ENCODE measurements at regions not wholly inside any gene's neighbourhood (a gene's known extent, or its start where the extent isn't known, plus 50 kb on each side); places are given as distances from the start of the nearest gene placed in this dataset.

DNA sequence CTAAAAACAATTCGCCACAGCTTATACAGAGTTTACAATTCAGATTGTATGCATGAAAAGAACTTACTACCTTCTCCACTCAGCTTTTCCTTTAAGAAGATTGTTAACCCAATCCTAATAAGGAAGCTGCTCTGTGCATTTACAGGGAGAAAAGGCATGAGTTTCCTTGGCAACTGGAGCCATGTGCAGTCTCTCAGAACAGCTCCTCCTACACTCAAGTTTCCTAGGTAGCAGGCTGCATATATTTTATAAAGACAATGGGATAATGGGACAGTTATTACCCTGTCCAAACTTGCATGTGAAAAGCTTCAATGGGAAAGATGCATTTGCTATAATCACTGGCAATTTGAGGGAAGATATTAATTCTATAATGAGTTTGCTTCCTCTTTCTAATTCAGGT lies 125.5 kb upstream of the TRPC4 start:
- no peaks in the 10 kb centered on the region for H3K36me3 ChIP-seq (ENCODE audit: control insufficient read depth, insufficient read depth, low read length)
- CTCF ChIA-PET, result no interaction called here

More for the DNA sequence above, 125.5 kb upstream of the TRPC4 start:
- Histone ChIP-seq H4K91ac (ENCODE audit: insufficient read depth, low read depth, low read length) (no peak overlapping the region), H3K4me1 (ENCODE audit: control insufficient read depth, insufficient read depth, low read length) (no peaks in the 10 kb centered on the region), H2AK5ac (ENCODE audit: low read depth, low read length) (no peak overlapping the region), H2AFZ (replicated peaks; ENCODE audit: low read length, poor library complexity) (no peak overlapping the region), H3K4me2 (ENCODE audit: low read depth, low read length) (no peak overlapping the region), H3K56ac (ENCODE audit: extremely low read depth, insufficient read depth, low read length) (no peak overlapping the region), H2BK15ac (ENCODE audit: low read depth, low read length) (no peak overlapping the region), H3K9me1 (ENCODE audit: insufficient read depth, low read length) (no peaks in the 10 kb centered on the region), H3K4ac (ENCODE audit: low read depth, low read length) (no peak overlapping the region), H4K5ac (ENCODE audit: low read depth, low read length) (no peak overlapping the region), H3K23ac (ENCODE audit: low read depth, low read length) (no peak overlapping the region), H3K14ac (replicated peaks; ENCODE audit: low read depth, low read length) (no peak overlapping the region), H3K27ac (ENCODE audit: insufficient read depth, low read length) (no peak overlapping the region), H4K20me1 (ENCODE audit: insufficient read depth, low read length) (no peaks in the 10 kb centered on the region), H3K9me3 (ENCODE audit: control insufficient read depth, insufficient read depth, low read length) (no peaks in the 10 kb centered on the region), H2AK9ac (replicated peaks; ENCODE audit: low read depth, low read length, poor library complexity) (no peak overlapping the region), H3K18ac (ENCODE audit: low read depth, low read length) (no peak overlapping the region), H2BK5ac (ENCODE audit: low read depth, low read length, poor library complexity, severe bottlenecking) (no peak overlapping the region), H2BK20ac (ENCODE audit: low read depth, low read length) (no peak overlapping the region), H3K4me3 (ENCODE audit: insufficient read depth, low read depth, low read length) (no peak overlapping the region), H2BK120ac (ENCODE audit: low read depth, low read length) (no peak overlapping the region), H3K27me3 (ENCODE audit: control insufficient read depth, insufficient read depth, low read length) (no peaks in the 10 kb centered on the region), H4K8ac (ENCODE audit: low read depth in 2 of 2, low read length in 2 of 2) (no peak overlapping the region), H3K79me1 (ENCODE audit: low read depth in 1 of 2, low read length in 2 of 2) (no peaks in the 10 kb centered on the region), H3K9ac (ENCODE audit: low read depth, low read length) (no peak overlapping the region)
- no peak for TF ChIP-seq MAZ (IDR thresholded peaks at IDR 0.05; ENCODE audit: borderline replicate concordance, low read depth, low read length)
- no peak for TF ChIP-seq NFE2L2 (IDR thresholded peaks at IDR 0.05; ENCODE audit: low read depth, low read length)
- TF ChIP-seq RCOR1 (IDR thresholded peaks at IDR 0.05; ENCODE audit: insufficient replicate concordance, low read length), result no peak
- TF ChIP-seq, protein P1, sequence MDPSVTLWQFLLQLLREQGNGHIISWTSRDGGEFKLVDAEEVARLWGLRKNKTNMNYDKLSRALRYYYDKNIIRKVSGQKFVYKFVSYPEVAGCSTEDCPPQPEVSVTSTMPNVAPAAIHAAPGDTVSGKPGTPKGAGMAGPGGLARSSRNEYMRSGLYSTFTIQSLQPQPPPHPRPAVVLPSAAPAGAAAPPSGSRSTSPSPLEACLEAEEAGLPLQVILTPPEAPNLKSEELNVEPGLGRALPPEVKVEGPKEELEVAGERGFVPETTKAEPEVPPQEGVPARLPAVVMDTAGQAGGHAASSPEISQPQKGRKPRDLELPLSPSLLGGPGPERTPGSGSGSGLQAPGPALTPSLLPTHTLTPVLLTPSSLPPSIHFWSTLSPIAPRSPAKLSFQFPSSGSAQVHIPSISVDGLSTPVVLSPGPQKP (IDR thresholded peaks at IDR 0.05; ENCODE audit: borderline replicate concordance, low read depth, low read length), result no peak
- TF ChIP-seq, protein P2, sequence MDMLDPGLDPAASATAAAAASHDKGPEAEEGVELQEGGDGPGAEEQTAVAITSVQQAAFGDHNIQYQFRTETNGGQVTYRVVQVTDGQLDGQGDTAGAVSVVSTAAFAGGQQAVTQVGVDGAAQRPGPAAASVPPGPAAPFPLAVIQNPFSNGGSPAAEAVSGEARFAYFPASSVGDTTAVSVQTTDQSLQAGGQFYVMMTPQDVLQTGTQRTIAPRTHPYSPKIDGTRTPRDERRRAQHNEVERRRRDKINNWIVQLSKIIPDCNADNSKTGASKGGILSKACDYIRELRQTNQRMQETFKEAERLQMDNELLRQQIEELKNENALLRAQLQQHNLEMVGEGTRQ (IDR thresholded peaks at IDR 0.05; ENCODE audit: low read depth, low read length), result no peak
- TF ChIP-seq RFX5 (IDR thresholded peaks at IDR 0.05; ENCODE audit: low read depth, low read length), result no peak
- no peak for TF ChIP-seq BHLHE40 (IDR thresholded peaks at IDR 0.05; ENCODE audit: low read depth, low read length)
- TF ChIP-seq CHD1 (IDR thresholded peaks at IDR 0.05; ENCODE audit: low read depth, low read length), result no peak
- TF ChIP-seq POLR2A (IDR thresholded peaks at IDR 0.05; ENCODE audit: low read depth, low read length), result no peak
- no peak for TF ChIP-seq SMC3 (IDR thresholded peaks at IDR 0.05; ENCODE audit: low read depth, low read length)
- intact Hi-C loops (cut with micrococcal nuclease) (no loop called here), in situ Hi-C loops (cut with MboI; ENCODE audit: low sequenced_read_pairs) (no loop called here), dilution Hi-C loops (cut with HindIII; ENCODE audit: low sequenced_read_pairs, unreplicated experiment) (no loop called here)
- BruUV-seq (replicated peaks), result no TSS peak
- DNase-seq, result peak; percentile 0
- no CpG with 5 or more reads among the region's 1 CpG for WGBS, 2 experiments (ENCODE audit: extremely low coverage in 2 of 2, insufficient read length in 1 of 2)
- ATAC-seq (ENCODE audit: low read depth), result no peak
- POLR2A ChIA-PET (ENCODE audit: unreplicated experiment), result no interaction called here
